ENCODE measurements at regions not wholly inside any gene's neighbourhood (a gene's known extent, or its start where the extent isn't known, plus 50 kb on each side); places are given as distances from the start of the nearest gene placed in this dataset.

- peak; percentile 98 for DNase-seq (ENCODE audit: low read depth)
- no peak overlapping the region for H3K4me3 ChIP-seq (ENCODE audit: low read depth, low read length)
- no peak for TF ChIP-seq CTCF (conservative IDR thresholded peaks at IDR 0.05; ENCODE audit: low read depth, low read length)
Observed at GRCh38 chr14:71693381-71693780, 238.8 kb upstream of the RGS6 start.

- H3K4me3 ChIP-seq (ENCODE audit: low read depth, low read length): no peak overlapping the region
Observed at GRCh38 chr14:71694591-71695530, 237.4 kb upstream of the RGS6 start.

GRCh38 chr14:71695611-71696350, 236.4 kb upstream of the RGS6 start:
- TF ChIP-seq CTCF (conservative IDR thresholded peaks at IDR 0.05; ENCODE audit: low read depth, low read length): no peak
- DNase-seq (ENCODE audit: low read depth): no peak
- H3K4me3 ChIP-seq (ENCODE audit: low read depth, low read length): no peak overlapping the region

More at GRCh38 chr14:71694591-71695530, 237.4 kb upstream of the RGS6 start:
- no peak for DNase-seq (ENCODE audit: low read depth)
- TF ChIP-seq CTCF (conservative IDR thresholded peaks at IDR 0.05; ENCODE audit: low read depth, low read length): no peak

GRCh38 chr14:71698027-71698426, 234.2 kb upstream of the RGS6 start:
- no peak overlapping the region for H3K4me3 ChIP-seq (ENCODE audit: low read depth, low read length)
- TF ChIP-seq CTCF (conservative IDR thresholded peaks at IDR 0.05; ENCODE audit: low read depth, low read length): no peak
- no peak for DNase-seq (ENCODE audit: low read depth)

GRCh38 chr14:71698673-71699072, 233.6 kb upstream of the RGS6 start:
- no peak for TF ChIP-seq CTCF (conservative IDR thresholded peaks at IDR 0.05; ENCODE audit: low read depth, low read length)
- no peak overlapping the region for H3K4me3 ChIP-seq (ENCODE audit: low read depth, low read length)
- no peak for DNase-seq (ENCODE audit: low read depth)

GRCh38 chr14:71701990-71702389, 230.2 kb upstream of the RGS6 start:
- no peak for TF ChIP-seq CTCF (conservative IDR thresholded peaks at IDR 0.05; ENCODE audit: low read depth, low read length)
- H3K4me3 ChIP-seq (ENCODE audit: low read depth, low read length): no peak overlapping the region
- DNase-seq (ENCODE audit: low read depth): peak; percentile 45

Measured in choroid plexus epithelial cell (primary cell).